Fibroblast of the conjunctiva (primary cell): ENCODE measurements at regions not wholly inside any gene's neighbourhood (a gene's known extent, or its start where the extent isn't known, plus 50 kb on each side); places are given as distances from the start of the nearest gene placed in this dataset.

Source experiments
- DNase-seq: peaks from one replicate; pipeline ENCODE4 v3.0.0-alpha.2; 2010; ENCODE audit warnings: low read depth

DNA sequence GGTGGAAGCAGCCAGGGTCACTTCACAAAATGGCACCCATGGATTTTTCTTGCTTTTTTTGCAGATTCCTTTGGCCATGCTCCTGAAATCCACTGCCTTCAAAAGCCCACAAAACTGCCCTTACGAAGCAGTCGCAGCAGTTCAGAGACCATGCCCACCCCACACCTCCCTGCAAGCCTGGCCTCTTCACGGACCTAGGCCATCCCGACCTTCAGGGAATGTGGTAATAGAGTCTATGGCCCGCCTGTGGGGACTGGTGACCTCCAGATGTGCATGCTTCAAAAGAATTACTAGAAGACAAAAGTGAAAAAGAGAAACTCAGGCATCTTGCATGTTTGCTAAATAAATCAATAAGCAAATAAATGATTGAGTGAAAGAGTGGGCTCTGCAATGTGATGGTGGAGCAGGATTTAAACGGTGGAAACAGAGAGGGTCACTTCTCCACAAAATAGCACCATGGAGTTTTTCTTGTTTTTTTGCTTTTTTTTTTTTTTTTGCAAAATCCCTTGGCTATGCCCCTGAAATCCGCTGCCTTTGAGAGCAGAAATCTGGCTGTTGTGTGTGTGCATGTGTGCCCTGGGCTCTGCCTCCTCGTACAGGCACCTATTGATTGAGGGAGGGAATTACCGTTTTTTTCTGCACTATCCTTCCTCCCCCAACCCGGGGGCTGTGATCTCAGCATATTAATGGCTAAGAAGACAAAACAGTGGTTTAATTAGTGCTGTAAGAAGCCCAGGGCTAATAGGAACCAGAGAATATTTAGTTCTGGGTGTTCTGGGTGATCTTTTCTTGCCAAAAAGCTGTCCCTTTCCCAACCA, 107.4 kb downstream of the PXDC1 start:
- no peak for DNase-seq

DNA sequence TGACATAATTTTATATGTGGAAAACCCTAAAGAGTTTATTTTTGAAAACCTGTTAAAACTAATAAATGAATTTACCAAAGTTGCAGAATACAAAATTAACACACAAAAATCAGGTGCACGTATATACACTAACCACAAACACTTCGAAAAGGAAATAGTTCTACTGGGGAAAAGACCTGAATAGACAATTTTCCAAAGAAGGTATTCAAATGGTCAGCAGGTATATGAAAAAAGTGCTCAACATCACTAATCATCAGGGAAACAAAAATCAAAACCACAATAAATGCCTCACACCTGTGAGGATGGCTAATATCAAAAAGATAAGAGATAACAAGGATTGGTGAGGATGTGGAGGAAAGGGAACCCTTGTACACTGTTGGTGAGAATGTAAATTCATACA, 110.6 kb downstream of the PXDC1 start:
- no peak for DNase-seq

DNA sequence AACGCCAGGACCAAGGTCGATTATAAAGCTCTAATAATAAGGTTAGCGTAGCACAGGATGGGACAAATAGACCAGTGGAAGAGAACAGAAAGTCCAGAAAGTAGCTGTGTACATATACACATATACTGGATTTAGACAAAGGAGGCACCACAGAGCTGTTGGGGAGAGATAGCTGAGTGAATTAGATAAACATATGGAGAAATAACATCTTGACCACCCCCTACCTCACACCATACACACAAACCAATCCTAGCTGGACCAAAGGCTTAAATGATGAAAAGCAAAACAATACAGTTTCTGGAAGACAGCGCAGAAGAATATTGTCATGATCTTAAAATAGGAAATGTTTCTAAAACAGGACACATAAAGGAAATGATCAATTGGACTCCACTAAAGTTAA, 112.9 kb downstream of the PXDC1 start:
- DNase-seq, result no peak

DNA sequence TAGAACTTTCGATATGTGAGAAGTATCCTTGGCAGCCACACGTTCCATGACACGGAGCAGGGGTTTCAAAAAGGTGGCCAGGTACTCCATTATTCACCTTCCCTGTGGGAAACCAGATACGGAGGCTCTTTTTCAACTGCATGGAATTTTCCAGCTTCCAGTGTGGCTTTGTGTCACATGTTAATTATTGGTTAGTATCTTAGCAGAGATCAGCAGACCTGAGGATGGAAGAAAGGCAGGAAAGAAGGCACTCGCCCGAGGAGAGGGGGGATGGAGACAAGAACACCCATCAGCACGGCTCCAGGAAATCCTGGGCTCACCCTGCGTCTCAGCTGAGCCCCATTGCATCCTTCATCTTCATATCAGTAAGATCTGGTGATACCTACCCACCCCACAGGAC, 115.5 kb downstream of the PXDC1 start:
- DNase-seq, result no peak

DNA sequence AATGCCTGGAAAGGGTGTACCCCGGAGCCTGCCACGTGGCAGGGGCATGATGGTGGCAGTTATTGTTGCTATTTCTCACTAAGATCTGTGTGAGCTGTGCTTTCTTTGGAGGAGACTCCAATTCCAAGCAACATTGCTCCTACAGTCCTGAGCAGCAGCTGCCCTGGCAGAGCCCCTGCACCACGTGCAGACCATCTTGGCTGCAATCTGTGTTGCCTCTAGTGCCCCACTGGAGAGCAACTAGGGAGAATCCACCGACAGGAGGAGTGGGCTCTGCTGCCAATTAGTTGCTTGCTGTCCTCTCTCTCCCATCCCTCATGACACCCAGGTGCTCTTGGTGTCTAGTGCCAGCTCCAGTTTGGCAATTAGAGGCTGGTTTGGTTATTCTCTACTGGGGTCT, 116.0 kb downstream of the PXDC1 start:
- DNase-seq, result no peak

DNA sequence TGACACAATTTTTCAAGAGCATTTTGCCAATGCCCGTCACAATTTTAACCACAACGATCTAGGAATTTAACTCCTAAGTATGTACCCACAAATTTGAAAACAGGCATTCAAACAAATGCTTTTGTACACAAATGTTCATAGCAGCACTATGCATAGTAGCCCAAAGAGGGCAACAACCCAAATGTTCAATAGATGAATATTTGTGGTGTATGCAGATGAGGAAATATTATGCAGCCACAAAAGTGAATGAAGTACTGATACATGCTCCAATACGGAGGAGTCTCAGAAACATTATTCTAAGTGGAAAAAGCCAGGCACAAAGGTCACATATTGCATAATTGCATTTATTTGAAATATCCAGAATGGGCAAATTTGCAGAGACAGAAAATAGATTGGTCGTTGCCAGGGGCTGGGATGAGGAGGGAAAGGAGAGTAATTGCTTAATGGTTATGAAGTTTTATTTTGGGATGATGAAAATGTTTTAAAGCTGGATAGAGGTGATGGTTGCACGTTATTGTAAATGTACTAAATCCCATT, 117.2 kb downstream of the PXDC1 start:
- no peak for DNase-seq

DNA sequence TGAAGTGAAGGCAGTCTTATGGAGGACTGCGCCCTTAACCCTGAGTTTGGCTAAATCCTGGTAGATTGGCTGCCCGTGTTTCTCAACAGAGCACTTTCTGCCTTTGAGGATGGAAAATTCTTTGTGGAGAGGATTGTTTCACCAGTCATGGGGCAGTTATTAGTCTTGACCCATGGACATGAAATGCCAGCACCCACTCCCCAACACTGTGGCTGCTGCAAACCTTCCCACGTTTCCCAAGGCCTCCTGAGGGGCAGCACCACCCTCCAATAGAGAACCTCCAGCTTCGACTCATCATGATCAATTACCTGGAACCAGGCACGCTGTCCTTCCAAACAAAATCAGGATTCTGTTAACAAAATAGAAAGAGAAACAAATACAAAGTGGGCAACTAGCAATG, 117.8 kb downstream of the PXDC1 start:
- DNase-seq, result no peak

DNA sequence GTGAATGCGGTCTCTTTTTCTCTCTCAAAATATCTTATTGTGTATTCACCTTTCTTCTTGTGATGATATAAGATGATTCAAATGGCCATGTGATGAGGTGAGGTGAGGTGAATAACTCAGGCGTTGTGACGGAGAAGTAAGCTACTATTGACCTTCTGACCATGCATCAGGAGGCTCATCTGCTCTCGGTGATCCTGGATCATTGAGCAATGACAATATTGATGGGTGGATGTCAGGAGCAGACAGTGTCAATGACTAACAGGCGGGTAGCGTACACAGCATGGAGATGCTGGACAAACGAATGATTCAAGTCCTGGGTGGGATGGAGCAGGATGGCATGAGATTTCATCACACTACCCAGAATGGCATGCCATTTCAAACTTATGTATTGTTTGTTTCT, 119.6 kb downstream of the PXDC1 start:
- no peak for DNase-seq

DNA sequence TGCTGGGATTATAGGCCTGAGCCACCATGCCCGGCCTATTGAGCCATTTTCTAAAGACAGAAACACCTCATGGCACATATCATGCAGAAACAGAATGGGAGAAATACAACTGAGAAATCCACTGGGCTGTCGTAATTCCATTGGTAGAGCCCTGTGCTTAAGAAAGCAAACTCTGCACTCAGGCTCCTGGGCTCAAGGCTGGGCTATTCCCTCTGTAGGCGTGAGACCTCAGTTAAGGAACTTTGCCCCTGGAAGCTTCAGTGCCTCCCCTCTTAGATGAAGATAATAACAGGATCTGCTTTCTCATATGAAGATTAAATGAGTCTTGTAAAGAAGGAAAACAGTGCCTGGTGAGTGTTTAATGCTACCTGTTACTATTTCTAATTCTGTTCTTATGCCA, 120.3 kb downstream of the PXDC1 start:
- DNase-seq, result no peak

DNA sequence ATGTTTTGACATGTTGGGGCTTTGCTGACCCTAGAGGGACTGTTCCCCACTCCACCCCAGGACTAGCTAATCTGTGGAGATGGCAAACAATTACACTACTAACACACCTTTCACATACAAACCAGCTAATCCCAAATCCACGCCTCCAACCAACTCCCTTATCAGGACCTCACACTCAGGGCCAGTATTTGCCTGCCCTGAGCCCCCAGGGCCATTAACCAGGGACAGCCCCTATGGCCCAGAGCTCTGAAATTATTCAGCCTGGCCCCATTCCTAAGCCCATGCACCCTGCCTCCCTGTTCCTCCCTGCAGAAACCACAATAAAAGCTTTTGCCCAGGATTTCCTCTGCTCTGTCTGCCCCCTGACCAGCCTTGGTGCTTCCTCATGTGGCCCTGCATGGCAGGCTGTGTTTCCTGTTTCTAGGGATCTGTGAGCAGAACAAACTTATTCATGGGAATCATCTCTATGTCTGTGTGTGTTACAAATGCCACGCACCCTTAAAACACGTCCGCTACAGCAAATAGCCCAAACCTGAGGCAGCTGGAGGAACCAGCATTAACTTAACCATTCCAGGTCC, 121.2 kb downstream of the PXDC1 start:
- no peak for DNase-seq

DNA sequence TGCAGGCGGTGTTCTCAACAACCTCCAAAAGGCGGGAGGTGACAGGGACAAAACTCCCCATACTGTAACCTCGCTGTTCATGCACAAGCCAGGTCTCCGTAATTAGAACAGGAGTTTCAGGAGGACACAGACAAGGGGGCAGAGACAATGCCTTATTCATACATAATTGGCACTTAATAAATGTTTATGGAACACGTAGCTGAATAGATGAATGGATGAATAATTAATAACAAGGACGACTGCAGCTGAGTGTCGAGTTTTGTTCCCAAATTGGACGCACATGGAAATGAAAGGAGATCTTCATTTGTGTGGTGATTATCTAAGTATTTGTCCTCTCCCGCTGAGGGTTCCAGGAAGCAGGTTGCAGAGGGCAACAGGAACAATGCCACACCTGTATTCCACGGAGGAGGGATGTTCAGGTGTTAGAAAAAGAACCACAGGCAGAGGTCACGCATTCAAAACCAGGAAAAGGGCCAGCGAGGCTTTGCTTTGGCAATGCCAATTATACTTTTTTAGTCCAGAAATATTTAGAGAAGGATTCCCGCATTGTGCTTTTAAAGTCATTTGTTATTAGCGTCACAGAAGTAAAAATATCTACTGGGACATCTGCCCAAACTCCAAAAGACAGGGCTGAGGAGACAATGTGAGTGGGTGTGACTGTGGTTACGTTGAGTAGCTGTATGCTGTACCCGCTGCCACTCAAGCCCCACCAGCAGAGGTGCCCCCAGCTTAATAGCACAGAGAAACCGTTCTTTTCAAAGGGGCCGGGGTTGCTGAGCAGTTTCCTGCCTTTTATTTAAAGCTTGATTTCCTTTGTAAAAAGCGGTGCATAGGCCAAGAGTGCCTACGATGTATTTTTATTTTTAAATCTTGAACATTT, 123.3 kb downstream of the PXDC1 start:
- DNase-seq, result no peak

DNA sequence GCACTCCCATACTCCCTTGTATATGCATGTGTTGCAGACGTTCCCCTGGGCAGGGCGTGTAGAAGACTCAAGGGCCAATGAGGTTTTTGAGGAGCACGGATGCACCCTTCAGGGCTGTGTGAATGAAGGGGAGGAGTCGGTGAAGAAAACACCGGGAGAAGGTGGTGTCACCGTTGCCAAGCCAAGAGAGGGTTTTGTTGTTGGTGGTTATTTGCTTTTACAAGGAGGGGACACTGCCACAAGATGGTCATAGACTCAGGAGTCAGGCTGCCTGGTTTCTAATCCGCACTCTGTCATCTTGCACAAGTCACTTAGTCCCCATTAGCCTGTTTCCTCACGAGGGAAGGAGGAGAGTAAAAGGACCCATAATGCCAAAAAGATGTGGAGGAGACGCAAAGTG, 124.0 kb downstream of the PXDC1 start:
- no peak for DNase-seq

DNA sequence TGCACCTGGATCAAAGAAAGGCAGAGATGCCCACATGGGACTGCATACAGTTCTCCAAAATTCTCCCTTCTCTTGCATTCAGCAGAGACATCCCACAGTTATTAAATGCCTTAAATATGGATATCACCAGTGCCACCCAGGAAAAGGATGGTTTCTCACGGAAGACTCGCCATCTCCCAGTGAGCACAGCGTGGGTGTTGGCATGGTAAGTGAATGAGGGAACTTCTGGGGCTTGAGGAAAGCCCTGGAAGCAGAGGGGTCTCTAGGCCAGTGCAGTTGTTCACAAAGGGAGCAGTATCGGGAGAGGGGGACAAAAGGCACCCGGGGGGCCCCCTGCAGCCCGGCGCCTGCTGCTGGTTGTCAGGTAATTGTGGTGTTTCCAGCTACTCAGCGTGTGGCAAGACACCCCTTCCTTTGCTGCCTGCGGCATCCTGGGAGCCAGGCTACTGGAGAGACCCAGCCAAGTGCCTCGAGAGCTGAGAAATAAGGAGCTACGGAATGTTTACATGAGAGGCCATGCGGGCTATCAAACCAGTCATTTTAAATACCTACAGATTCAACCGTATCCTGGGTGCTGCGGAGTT, 125.4 kb downstream of the PXDC1 start:
- DNase-seq, result no peak

DNA sequence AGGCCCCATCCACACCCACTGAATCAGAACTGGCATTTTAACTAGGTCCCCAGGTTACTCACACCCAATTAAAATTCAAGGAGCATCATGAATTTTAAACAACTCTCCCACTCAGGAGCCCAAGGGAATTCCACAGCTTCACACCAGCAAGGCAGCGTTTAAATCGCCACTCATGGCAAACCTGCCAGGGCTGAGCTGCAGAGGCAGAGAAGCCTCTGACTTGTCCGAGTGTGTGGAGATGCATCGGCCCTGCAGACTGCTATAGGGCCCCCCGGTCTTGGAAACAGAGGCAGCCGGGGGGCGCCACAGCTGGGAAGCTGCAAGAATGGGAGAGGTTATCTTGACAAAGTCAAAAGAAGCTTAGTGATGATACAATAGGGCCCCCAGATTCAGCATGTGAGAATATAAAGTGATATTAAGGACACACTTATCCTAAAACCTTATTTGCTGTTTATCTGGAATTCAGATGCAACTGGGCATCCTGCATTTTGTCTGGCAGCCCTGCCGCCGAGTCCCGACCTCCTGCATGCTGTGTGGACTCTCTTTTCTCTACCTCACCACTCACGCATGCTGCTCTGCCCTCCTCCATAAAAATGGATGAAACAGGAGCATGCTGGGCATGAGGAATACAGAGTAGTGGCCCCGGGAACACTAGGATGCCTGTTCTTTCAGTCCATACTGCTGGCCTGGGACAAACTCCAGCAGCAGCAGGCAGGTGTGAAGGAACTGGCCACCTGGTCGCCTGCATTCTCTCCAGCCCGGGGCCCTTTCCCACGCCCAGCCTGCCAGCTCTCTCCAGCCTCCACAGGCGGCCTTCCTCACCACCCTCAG, 126.1 kb downstream of the PXDC1 start:
- no peak for DNase-seq

DNA sequence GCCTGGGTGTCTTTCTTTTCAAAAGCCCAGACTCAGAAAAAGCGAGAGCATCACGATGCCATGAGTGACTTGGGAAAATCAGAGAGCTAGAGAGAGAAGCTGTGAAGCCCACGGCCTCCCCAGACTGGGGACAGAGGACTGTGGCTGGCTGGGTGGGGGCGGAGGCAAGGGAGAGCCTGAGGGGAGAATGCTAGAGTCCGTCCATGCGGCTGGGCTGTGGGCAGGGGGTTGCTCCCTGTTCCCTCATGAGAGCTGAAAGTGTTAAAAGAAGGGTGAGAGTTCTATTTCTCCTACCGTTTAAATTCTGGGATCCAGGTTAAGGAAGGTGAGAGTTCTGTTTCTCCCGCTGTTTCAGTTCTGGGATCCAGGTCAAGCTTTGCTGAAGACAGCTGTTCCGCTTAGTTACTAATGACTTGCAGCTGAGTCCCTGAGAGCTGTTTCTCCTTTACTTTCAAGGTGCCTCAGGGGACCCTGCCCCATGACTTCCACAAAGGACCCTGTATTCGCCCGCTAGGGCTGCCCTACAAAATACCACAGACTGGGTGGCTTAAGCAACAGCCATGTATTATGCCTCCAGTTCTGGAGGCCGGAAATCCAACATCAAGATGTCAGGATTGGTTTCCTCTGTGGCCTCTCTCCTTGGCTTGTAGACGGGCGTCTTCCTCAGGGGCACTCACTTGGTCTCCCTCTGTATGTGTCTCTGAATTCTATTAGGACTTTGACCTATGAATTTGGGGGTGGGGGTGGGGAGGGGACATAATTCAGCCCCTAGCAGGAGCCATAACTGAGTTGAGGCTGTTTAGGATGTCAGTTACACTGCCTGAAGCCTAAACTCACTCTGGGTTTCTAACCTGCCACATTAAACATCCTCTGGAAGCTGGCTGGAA, 127.0 kb downstream of the PXDC1 start:
- DNase-seq, result no peak

DNA sequence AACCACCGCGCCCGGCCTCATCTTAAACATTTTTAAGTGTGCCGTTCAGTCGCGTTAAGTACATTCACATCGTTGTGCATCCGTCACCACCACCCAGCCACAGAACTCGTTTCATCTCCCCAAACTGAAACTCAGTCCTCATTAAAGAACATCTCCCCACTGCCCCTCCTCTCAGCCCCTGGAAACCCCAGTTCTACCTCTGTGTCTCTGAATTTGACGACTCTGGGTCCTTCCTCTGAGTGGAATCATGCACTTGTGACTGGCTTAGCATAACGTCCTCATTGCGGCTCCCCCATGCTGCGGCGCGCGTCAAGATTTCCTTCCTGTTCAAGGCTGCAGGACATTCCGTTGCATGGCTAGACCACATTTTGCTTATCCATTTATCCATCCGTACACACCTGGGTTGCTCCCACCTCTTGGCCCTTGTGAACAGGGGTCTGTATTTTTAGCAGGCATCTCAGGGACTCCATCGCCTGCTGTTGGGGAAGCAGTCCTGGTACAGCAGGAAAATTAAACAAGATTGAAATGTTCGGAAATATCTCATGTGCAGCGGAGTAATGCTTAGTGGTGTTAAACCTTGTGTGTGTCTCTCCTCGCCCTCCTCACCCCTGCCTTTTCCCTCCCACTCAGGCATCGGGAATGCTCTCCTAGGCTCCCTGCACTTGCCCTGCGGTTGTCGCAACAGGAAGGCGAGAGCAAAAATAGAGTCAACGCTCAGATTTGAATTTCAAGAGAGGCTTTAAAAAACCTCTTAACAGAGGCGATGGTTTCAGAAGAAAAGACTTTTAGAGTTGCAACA, 127.9 kb downstream of the PXDC1 start:
- DNase-seq, result no peak

DNA sequence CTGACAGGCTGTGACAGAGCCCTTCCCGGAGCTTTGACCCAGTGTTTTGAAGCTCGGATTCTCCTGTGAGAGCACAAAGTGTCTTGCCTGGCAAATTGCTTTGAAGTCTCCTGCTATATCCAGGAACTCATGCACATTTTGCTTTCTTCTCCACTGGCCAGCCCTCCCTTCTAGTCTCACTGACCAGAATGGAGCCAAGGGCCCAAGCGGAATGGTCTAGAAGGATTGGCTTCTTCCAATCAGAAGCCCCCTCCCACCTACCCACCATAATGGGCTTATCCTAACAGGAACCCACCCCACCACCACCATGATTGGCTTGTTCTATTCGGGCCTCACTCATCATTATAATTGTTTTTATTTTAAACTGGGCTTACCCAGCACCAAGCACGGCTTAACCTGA, 130.1 kb downstream of the PXDC1 start:
- no peak for DNase-seq

DNA sequence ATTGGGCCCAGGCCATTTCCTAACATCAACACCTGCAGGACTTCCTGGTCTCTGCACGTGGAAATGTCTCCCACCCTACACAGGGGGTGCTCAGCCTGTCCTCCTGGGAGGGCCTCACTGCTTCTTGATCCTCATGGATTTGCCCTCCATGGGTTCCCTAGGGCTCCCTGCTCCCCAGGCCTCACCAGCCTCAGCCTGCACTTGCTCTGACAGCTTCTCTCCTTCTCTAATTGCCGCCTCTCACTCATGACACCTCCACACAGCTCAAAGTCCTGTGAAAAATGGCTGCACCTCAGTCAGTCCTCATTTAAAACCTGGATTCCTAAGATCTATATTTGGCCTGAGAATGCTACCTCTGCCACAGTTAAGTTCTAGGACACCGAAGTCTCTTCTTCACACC, 130.6 kb downstream of the PXDC1 start:
- no peak for DNase-seq

DNA sequence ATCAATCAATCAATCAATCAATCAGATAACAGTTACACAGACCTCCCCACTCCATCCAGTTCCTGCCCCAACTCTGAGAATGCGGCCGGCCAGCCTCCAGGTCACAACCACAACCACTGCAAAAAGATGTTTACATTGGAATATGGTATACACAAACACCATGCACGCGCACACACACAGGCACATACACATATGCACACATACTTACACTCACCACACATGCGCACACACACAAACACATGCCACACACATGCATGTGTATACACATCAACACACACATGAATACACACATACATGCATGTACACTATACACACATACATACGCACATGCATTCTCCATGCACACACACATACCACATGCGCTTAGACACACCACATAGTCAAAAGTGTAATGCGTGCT, 131.1 kb downstream of the PXDC1 start:
- DNase-seq, result no peak

DNA sequence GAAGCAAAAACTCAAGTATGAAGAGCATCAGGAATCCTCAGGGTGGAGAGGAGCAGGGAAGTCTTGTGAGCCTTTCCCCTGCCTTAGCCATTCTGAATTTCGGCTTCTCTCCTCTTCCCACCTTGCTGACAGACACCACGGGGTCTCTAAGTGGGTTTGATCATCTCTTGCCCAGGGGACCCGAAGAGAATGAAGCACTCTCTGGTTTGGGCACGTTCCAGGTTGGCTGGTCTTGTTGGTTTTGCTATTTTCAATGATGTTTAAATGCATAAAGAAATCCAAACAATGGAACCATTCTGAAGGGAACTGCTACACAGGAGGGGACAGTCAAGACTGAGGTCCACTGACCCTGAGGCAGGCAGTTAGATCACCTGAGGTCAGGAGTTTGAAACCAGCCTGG, 131.7 kb downstream of the PXDC1 start:
- DNase-seq, result no peak
